GM21515 (cell line): ENCODE measurements at regions not wholly inside any gene's neighbourhood (a gene's known extent, or its start where the extent isn't known, plus 50 kb on each side); places are given as distances from the start of the nearest gene placed in this dataset.
"Not testable (repeated sequence)": the region's sequence is repeated elsewhere in the genome, so short reads cannot be mapped to it uniquely, and the experiment has no call there.

Experiments used
- ATAC-seq: cut with Tn5 transposase; IDR thresholded peaks from one replicate; pipeline ENCODE4 v1.9.1; 2021; ENCODE audit not compliant: unreplicated experiment

GRCh38 chr1:120465900-120466299 is 51.1 kb downstream of the NBPF8 start:
- not testable (repeated sequence) for ATAC-seq

DNA sequence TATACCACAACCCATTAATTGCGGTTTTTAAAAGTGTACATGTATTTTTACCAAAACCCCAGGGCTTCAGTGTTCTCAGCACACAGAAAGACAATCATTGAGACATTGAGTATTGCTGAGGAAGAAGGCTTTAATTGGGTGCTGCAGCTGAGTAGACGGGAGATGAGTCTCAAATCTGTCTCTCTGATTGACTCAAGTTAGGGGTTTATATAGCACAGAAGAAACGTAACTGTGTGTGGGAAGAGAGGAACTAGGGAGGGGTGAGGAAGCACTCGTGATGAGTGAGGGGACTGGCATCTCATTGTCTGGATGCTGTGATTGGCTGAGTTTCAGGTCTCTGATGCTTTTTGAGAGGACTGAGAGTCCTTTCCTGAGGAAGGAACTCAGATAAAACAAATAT is 62.8 kb downstream of the NBPF8 start:
- ATAC-seq, result not testable (repeated sequence)

- not testable (repeated sequence) for ATAC-seq
These were observed 63.6 kb downstream of the NBPF8 start for GRCh38 chr1:120478400-120478799.

DNA sequence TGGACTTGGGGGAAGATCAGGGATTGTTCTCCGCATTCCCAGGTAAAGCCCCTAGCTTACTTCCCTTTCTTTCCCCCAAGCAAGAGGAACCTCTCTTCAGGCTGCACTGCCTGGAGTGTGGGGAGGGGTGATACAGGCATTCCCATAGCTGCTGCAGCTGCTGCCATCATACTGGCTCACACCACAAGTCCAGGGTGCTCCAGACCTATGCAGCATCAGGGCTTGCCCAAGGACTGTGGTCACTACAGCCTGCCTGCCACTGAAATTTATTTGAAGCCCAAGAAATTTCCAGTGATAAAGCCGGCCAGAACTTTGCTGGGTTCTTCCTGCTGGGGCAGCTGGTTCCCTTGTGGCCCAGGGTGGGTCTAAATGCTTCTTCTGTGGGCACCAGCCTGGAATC is 72.7 kb downstream of the NBPF8 start:
- not testable (repeated sequence) for ATAC-seq

- not testable (repeated sequence) for ATAC-seq
These were observed 74.4 kb downstream of the NBPF8 start for GRCh38 chr1:120489217-120489616.

DNA sequence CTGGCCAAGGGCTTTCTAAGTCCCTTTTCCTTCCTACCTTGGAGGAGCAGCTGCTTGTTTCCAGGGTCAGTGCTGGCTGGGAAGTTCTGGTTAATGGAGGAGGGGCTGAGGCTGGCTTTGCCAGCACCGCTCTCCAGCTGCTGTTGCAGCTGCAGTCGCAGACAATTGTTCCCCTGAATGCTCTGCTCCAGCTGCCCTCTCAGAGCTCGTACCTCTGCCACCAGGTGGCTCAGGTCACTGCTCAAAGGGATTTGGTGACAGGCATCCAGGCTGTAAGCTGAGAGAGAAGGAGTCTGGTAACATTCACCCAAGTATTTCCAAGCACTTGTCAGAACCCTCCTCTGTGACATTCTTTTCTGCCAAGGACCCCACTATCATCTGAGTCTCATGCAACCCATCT is 82.3 kb downstream of the NBPF8 start:
- not testable (repeated sequence) for ATAC-seq

- ATAC-seq, result not testable (repeated sequence)
These were observed 88.4 kb downstream of the NBPF8 start for GRCh38 chr1:120503284-120503683.

DNA sequence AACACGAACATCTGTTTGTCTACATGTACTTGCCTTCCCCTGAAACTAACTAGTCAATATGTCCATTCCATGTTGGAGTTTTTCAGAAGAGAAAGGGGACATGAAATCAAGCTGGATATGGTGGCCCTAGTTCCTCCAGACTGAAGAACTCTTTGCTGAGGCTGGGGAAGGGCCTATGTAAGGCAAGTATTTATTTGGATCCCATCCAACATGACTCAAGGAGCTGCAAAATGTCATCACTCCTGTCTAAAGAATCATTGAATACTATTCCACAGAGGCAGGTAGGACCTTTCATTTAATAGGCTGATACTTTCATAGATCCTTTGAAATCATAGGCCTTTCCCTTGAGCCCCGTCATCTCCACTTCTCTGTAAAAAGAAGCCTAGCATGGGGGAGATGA is 91.5 kb downstream of the NBPF8 start:
- ATAC-seq, result not testable (repeated sequence)

- not testable (repeated sequence) for ATAC-seq
These were observed 93.5 kb downstream of the NBPF8 start for GRCh38 chr1:120508351-120508750.

DNA sequence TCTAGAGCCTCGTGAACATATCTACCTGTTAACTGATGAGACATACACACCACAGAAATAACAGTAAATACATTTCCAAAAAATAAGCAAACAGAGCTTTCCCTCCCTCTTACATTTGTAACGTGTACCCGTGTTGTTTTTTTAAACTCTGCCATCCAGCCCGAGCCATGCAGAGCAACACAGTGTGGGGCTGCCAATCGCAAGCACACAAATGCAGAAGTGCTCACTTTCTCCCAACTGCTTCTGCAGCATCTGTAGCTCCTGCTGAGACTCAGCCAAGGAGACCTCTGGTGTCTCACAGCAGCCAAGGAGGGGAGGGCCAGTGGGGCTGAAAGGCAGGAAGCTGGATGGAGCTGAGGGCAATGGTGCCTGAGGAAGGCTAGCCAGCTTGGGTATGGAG is 94.4 kb downstream of the NBPF8 start:
- ATAC-seq, result not testable (repeated sequence)

DNA sequence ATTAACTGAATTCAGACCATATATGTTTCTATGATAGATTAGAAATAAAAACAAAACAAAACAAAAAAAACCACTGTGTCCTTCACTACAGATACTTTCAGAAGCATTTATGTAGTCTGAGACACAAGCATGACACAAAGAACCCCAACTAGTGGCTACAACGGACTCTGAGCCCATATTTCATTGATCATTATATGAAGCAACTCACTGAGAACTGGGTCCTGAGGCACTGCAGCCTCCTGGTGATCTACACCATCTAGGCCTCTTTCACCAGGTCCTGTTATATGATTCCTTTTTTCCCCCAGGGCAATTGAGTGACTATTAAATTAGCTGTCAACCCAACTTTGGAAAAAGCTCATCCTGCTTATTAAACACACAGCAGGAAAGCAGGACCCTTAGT is 98.3 kb downstream of the NBPF8 start:
- ATAC-seq, result not testable (repeated sequence)

- not testable (repeated sequence) for ATAC-seq
These were observed 98.7 kb downstream of the NBPF8 start for GRCh38 chr1:120513531-120513930.

DNA sequence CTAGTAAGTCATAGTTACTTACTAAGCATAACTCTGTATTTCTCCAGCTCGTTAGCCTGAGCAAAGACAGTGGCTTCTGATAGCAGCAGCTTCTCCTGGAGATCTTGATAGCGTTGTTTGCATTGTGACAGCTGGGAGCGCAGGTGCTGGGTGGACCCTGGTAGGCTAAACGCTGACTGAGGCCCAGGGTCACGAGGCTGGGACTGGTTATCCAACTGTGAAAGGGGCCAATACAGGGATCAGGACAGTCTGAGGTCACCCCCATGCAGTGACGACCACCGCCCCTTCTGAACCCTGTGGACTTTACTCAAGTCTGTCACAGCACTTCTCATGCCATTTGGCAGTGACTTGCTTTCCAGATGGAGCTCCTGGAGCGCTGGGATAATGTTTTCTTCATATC is 104.4 kb downstream of the NBPF8 start:
- ATAC-seq, result not testable (repeated sequence)

GRCh38 chr1:120524416-120524815 is 109.6 kb downstream of the NBPF8 start:
- not testable (repeated sequence) for ATAC-seq

GRCh38 chr1:120525386-120525785 is 110.6 kb downstream of the NBPF8 start:
- not testable (repeated sequence) for ATAC-seq

DNA sequence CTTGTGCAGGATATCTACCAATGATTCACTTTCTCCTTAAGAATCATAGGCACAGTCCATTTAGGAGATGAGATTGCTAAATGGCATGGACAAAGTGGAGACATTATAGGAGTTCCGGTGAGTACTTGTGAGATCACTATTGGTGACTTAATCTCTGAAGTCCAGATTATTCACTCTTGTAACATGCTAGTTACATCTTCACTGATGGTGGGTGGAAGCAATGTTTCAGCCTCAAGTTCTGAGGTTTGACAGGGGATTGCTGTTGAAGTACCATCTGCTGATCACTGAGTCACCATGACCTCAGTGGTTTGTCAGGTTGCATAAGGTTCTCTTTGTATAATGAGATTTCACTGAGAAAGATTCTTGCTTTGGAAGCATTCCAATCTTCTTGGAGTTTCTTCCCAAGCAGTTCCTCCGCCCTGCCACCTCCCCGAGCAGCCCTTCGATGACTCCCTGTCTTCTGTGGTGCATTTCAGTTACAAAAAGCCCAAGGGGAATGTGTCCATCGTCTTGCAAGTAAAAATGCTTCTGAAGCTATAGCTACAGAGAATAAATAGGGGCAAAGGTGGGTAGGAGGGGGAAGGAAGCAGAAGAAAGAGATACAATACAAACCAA is 114.7 kb downstream of the NBPF8 start:
- ATAC-seq, result not testable (repeated sequence)

DNA sequence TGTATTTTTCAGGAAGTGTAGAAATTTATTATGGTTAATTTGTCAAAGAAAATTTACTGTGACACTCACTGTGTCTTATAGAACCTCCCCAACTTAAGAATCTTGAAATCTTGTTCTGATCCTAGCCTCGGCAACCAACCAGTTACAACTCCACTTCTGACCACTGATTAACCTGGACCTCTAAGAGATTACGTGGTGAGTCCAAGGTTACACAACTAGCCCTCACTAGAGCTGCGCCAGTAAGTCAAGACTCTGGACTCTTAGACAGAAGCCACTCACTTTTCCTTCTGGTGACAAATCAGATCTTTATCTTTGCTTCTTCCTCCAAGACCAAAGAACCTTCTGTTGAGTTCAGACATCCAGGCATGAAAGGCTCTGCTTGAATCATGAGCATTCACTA is 116.6 kb downstream of the NBPF8 start:
- not testable (repeated sequence) for ATAC-seq

- not testable (repeated sequence) for ATAC-seq
These were observed 119.7 kb downstream of the NBPF8 start for GRCh38 chr1:120534361-120535047.

- ATAC-seq, result not testable (repeated sequence)
These were observed 120.2 kb downstream of the NBPF8 start for GRCh38 chr1:120535052-120535451.

- ATAC-seq, result not testable (repeated sequence)
These were observed 126.6 kb downstream of the NBPF8 start for GRCh38 chr1:120541394-120541793.

DNA sequence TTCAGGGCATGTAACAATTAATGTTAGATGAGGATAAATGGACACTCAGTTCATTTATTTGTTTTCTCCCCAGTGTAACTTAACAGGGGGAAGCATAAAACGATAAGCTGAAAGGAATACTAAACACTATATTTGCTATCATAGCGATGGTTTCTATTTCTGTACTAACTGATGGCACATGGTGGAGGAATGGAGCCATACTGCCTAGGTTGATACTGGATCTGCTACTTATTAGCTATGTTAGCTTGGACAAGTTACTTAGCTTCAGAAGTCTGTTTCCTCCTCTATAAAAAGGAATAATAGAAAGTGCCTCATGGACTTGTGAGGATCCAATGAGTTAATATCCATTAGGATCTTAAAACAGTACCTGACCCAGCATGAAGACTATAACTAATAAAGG is 127.5 kb downstream of the NBPF8 start:
- not testable (repeated sequence) for ATAC-seq

GRCh38 chr1:120542940-120543339 is 128.1 kb downstream of the NBPF8 start:
- ATAC-seq, result not testable (repeated sequence)
